GM19463 (cell line): ENCODE measurements at regions not wholly inside any gene's neighbourhood (a gene's known extent, or its start where the extent isn't known, plus 50 kb on each side); places are given as distances from the start of the nearest gene placed in this dataset.

Experiments used
- ATAC-seq: cut with Tn5 transposase; IDR thresholded peaks from one replicate; pipeline ENCODE4 v1.9.1; 2021; ENCODE audit warnings: mild to moderate bottlenecking, moderate library complexity; ENCODE audit not compliant: unreplicated experiment

- peak; percentile 76 for ATAC-seq
These were observed 545.2 kb downstream of the C4orf33 start for GRCh38 chr4:129641179-129641578.

GRCh38 chr4:129645461-129645860 is 549.5 kb downstream of the C4orf33 start:
- no peak for ATAC-seq

DNA sequence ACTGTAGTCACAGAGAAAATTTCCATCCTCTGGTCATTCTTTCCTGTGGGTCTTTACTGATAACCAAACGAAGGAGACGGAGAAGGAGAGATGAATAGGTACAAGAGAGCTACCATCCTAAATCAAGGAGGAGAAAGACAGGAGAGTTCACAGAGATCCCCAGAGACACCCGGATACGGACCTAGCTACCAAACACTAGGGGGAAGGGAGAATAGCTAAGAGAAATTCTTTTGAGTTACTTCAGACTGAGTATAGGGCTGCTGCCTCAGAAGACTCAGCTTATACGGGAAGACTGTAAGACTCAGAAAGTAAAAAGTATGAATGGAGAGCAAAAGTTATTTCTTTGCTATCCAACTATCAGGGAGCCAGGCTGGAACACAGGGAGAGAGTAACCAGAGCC is 572.1 kb downstream of the C4orf33 start:
- ATAC-seq = no peak

DNA sequence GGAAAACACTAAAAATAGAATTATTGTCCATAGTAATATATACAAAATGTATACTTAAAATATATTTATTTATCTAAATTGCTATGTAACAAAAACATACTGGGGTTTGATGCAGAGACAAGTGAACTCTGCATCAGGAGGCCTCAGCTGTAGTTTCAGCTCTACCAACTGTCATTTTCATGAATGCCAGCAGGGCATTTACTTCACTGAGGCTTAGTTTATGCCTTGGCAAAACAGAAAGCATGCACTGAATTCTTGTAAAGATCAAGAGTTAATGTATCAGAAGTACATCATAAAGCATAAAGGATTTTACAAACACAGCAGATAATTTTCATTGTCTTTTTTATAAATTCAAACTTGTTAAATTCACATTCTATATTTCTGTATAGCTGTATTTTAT is 577.0 kb downstream of the C4orf33 start:
- no peak for ATAC-seq

DNA sequence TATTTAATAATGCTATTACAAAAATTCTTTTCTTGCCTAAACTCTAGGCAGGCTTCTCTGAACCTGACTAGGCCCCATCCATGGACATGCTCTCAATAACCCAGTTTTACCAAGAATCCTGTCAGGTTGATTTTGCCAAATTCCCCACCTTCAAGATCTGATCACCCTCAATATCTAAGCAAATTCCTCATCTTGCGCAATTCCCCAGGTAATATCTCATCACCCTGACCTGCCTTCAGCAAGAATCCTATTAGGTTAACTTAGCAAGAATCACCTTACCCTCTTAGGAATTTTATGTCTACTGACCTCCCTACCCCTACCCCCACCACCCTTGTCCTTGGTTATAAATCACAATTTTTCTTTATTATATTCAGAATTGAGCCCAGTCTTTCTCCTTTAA is 579.1 kb downstream of the C4orf33 start:
- ATAC-seq = no peak

DNA sequence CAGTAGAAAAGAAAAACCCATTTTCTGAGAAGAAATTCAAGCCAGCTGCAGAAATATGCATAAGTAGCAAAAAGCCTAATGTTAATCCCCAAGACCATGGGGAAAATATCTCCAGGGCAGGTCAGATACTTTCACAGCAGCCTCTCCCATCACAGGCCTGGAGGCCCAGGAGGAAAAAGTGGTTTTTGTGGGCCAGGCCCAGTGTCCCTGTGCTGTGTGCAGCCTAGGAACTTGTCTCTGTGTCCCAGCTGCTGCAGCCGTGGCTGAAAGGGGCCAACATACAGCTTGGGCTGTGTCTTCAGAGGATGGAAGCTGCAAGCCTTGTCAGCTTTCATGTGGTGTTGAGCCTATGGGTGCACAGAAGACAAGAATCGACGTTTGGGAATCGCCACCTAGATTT is 581.0 kb downstream of the C4orf33 start:
- ATAC-seq = no peak

- no peak for ATAC-seq
These were observed 586.6 kb downstream of the C4orf33 start for GRCh38 chr4:129682586-129682985.

GRCh38 chr4:129707949-129708348 is 612.0 kb downstream of the C4orf33 start:
- no peak for ATAC-seq

GRCh38 chr4:129708784-129709183 is 612.8 kb downstream of the C4orf33 start:
- no peak for ATAC-seq

DNA sequence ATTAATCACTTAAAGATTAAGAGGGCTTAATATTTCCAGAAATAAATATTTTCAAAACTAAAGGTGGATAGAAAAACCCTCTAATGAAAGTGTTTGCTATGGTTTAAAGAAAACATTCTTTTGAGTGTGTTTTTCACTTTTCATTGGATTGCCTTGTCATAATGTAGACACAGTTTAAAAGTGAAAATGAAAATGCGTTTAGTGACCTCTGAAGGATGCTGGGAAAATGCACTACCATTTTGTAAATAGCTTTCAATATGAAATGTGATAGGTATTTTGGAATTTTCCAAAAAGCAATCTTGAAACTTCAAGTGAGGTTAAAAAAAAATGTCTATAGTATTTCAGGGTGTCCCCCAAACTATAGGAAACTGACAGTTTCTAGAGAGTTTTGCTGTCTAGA is 642.2 kb downstream of the C4orf33 start:
- no peak for ATAC-seq

DNA sequence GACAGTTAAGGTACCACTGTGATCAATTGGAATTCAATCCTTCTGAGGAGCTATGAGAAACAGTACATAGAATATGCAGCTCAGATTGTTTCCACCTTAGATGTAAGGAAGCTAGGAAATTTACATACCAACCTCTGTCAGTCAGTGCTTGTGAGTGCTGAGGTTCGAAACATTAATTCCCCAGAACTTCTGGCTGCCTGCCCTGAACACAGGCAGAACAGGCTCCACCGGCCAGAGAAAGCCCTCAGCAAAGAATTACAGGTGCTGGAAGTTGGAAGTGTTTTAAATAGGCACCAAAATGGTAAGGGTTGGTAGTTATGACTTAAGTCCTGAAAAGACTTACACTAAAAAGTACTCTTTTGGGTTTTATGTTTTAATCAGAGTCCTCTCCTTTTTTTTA is 651.8 kb downstream of the C4orf33 start:
- no peak for ATAC-seq

DNA sequence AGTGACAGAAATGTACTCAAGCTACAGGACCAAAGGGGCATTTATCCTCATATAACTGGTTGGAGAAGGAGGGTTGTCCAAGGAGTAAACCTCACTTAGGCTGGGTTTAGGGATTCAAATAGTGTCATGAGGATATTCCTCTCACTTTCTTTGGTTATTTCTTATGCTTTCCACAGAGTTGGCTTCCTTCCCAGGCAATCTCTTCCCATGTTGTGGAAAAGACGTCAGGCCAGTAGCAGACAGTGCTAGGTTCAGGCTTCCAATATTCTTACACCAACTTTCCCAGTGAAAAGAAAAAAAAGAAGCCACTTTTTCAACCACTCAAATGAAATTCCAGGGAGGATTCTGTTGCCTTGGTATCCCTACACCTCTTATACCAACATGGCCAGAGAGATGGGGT is 653.0 kb downstream of the C4orf33 start:
- ATAC-seq = no peak

- ATAC-seq = no peak
These were observed 655.7 kb downstream of the C4orf33 start for GRCh38 chr4:129751646-129752045.

GRCh38 chr4:129783596-129783995 is 687.6 kb downstream of the C4orf33 start:
- no peak for ATAC-seq

DNA sequence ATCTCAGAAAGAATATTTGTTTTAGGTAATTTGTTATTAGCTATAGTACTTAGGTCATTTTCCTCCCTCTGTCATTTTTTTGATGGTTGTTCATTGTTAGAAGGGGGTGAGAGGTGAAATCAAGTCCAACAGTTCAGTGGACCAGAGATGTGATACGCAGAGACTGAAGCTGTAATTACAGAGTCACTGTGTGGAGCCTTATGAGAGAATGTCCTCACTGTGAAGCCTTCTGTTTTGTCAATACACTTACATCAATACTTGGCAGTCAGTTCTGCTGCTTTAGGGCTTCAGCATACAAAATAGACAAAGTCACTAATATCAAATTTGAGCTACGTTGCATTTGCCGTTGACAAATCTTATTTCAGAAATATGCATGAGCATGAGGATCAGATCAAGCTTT is 692.5 kb downstream of the C4orf33 start:
- no peak for ATAC-seq

- ATAC-seq = no peak
These were observed 708.6 kb downstream of the C4orf33 start for GRCh38 chr4:129804461-129804981.

GRCh38 chr4:129806986-129807385 is 711.0 kb downstream of the C4orf33 start:
- no peak for ATAC-seq

- ATAC-seq = no peak
These were observed 712.3 kb downstream of the C4orf33 start for GRCh38 chr4:129808242-129808641.

DNA sequence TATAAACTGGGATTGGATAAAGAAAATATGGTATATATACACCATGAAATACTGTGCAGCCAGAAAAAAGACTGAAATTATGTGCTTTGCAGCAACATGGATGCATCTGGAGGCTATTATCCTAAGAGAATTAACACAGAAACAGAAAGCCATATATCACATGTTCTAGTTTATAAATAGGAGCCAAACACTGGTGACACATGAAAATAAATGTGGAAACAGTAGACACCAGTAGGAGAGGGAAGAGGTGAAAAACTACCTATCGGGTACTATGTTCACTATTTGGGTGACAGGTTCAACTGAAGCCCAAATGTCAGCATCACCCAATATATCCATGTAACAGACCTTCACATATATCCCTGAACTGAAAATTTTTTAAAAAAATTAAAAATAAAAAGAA is 725.1 kb downstream of the C4orf33 start:
- no peak for ATAC-seq

GRCh38 chr4:129821963-129822362 is 726.0 kb downstream of the C4orf33 start:
- ATAC-seq = no peak

GRCh38 chr4:129822701-129823100 is 726.7 kb downstream of the C4orf33 start:
- no peak for ATAC-seq

DNA sequence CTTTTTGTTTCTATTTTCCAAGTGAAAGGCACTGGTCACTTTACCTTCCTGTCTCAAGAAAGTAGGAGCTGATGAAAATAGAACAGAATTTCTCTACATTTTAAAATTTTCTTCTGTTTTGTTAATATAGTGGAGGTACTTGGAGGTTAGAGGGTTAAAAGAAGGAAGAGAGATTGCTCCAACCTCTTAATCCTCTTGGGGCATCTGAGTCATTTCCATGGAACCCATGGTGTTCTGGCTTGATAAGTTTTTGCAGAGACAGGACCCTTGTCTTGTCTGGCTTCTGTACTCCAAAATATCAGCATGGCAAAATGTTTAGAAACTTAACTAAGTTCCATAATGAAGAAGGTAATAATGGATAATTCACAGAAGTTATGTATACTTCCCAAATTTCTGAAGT is 727.2 kb downstream of the C4orf33 start:
- no peak for ATAC-seq

DNA sequence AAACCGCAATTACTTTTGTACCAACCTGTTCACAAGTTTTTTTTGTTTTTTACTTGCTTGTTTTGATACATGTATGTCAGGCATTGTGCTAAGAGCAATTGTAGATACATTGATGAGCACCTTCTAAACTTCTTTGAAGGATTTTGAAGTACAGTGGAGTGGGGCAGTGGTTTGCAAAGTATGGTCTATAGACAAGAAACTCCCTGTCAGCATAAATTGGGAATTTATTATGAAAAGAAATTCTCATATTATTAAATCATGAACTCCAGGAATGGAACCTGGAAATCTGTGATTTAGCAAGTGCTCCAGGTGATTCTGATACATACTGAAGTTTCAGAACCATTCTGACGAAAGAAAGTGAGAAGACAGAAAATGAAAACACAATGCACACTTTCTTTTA is 733.4 kb downstream of the C4orf33 start:
- ATAC-seq = no peak

GRCh38 chr4:129839687-129840086 is 743.7 kb downstream of the C4orf33 start:
- no peak for ATAC-seq
